Tibial nerve (tissue), 4 donors: ENCODE measurements at regions not wholly inside any gene's neighbourhood (a gene's known extent, or its start where the extent isn't known, plus 50 kb on each side); places are given as distances from the start of the nearest gene placed in this dataset.

ENCODE experiments used
- DNase-seq, 2 donors: peaks; one replicate each; pipeline ENCODE4 v3.0.0-alpha.2; 2019; ENCODE audit warnings: low spot score in 2 of 2
- H3K27ac ChIP-seq, 4 donors: fragments of 200-600 bp; sonication (generic) in 3 of 4; one replicate each; pipeline ENCODE4 v1.5.1; 2017 to 2019; ENCODE audit warnings: mild to moderate bottlenecking in 1 of 4
- H3K27me3 ChIP-seq, 2 donors: fragments of 200-600 bp; sonication (generic) in 1 of 2; one replicate each; pipeline versions ENCODE4 v1.5.1 to v1.6.0; 2017 to 2019
- H3K36me3 ChIP-seq, 3 donors: fragments of 200-600 bp; sonication (generic); one replicate each; pipeline ENCODE4 v1.5.1; 2018 to 2019
- H3K4me1 ChIP-seq, 4 donors: fragments of 200-600 bp; sonication (generic) in 3 of 4; one replicate each; pipeline ENCODE4 v1.5.1; 2017 to 2019
- H3K4me3 ChIP-seq, 4 donors: fragments of 200-600 bp; sonication (generic) in 3 of 4; one replicate each; pipeline ENCODE4 v1.5.1; 2017 to 2019; ENCODE audit warnings: mild to moderate bottlenecking in 1 of 4, moderate library complexity in 1 of 4
- H3K9me3 ChIP-seq, 4 donors: fragments of 200-600 bp; sonication (generic) in 3 of 4; one replicate each; pipeline ENCODE4 v1.5.1; 2017 to 2019
- CTCF ChIP-seq, 5 experiments: fragments of 200-600 bp in 3 of 5; fragments of 450-650 bp in 2 of 5; sonication (generic) in 3 of 5; IDR thresholded peaks; one replicate each; pipeline ENCODE4 v1.5.1; 2016 to 2019; ENCODE audit warnings: antibody characterized with exemption in 5 of 5, mild to moderate bottlenecking in 3 of 5, moderate library complexity in 2 of 5
- EP300 ChIP-seq, 2 donors: sonication (generic); formaldehyde crosslinking; IDR thresholded peaks; one replicate each; pipeline ENCODE4 v1.6.1; 2017; ENCODE audit warnings: antibody characterized with exemption in 2 of 2, mild to moderate bottlenecking in 1 of 2
- POLR2A ChIP-seq, 2 donors: fragments of 450-650 bp; IDR thresholded peaks; one replicate each; pipeline ENCODE4 v1.6.1; 2017; ENCODE audit warnings: antibody characterized with exemption in 2 of 2, mild to moderate bottlenecking in 2 of 2, moderate library complexity in 2 of 2
- WGBS, 2 donors: methylation state at CpG; one replicate each; pipeline ENCODE4 v1.1.5; 2018; 5-methylcytosine and 5-hydroxymethylcytosine counted together

GRCh38 chr7:156167417-156167807, 355.1 kb upstream of the SHH start:
- H3K4me3 ChIP-seq: no peak overlapping the region
- H3K9me3 ChIP-seq: no peaks in the 10 kb centered on the region
- DNase-seq: no peak
- H3K27me3 ChIP-seq: no peaks in the 10 kb centered on the region
- no peak for TF ChIP-seq POLR2A (IDR thresholded peaks at IDR 0.05)
- no peak for TF ChIP-seq EP300 (IDR thresholded peaks at IDR 0.05)
- TF ChIP-seq CTCF (IDR thresholded peaks at IDR 0.05): no peak
- H3K27ac ChIP-seq: no peak overlapping the region
- H3K4me1 ChIP-seq: no peaks in the 10 kb centered on the region
- no peaks in the 10 kb centered on the region for H3K36me3 ChIP-seq
- 72 to 86% methylated on average over 6 to 10 of the region's 10 CpGs for WGBS, 2 donors

GRCh38 chr7:156166692-156167416, 354.6 kb upstream of the SHH start:
- Histone ChIP-seq H3K4me3 (no peak overlapping the region), H3K4me1 (no peaks in the 10 kb centered on the region), H3K36me3 (no peaks in the 10 kb centered on the region), H3K9me3 (no peaks in the 10 kb centered on the region), H3K27ac (no peak overlapping the region), H3K27me3 (no peaks in the 10 kb centered on the region)
- DNase-seq: no peak
- 86 to 88% methylated on average over 12 of the region's 12 CpGs for WGBS, 2 donors
- TF ChIP-seq POLR2A (IDR thresholded peaks at IDR 0.05): no peak
- no peak for TF ChIP-seq CTCF (IDR thresholded peaks at IDR 0.05)
- TF ChIP-seq EP300 (IDR thresholded peaks at IDR 0.05): no peak

- DNase-seq: no peak
- Histone ChIP-seq H3K4me3 (no peak overlapping the region), H3K4me1 (no peaks in the 10 kb centered on the region), H3K36me3 (no peaks in the 10 kb centered on the region), H3K27me3 (no peaks in the 10 kb centered on the region), H3K9me3 (no peaks in the 10 kb centered on the region), H3K27ac (no peak overlapping the region)
- 61 to 73% methylated on average over 3 of the region's 3 CpGs for WGBS, 2 donors
- no peak for TF ChIP-seq POLR2A (IDR thresholded peaks at IDR 0.05)
- TF ChIP-seq EP300 (IDR thresholded peaks at IDR 0.05): no peak
- no peak for TF ChIP-seq CTCF (IDR thresholded peaks at IDR 0.05)
Observed at GRCh38 chr7:156163747-156164146, 351.5 kb upstream of the SHH start.

GRCh38 chr7:156162451-156162850, 350.2 kb upstream of the SHH start:
- no peak for DNase-seq
- WGBS, 2 donors: 62 to 66% methylated on average over 9 of the region's 9 CpGs
- Histone ChIP-seq H3K27me3 (no peaks in the 10 kb centered on the region), H3K4me1 (no peaks in the 10 kb centered on the region), H3K4me3 (no peak overlapping the region), H3K27ac (no peak overlapping the region), H3K9me3 (no peaks in the 10 kb centered on the region), H3K36me3 (no peaks in the 10 kb centered on the region)
- TF ChIP-seq CTCF (IDR thresholded peaks at IDR 0.05): no peak
- no peak for TF ChIP-seq EP300 (IDR thresholded peaks at IDR 0.05)
- no peak for TF ChIP-seq POLR2A (IDR thresholded peaks at IDR 0.05)

GRCh38 chr7:156160811-156161210, 348.5 kb upstream of the SHH start:
- Histone ChIP-seq H3K4me3 (no peak overlapping the region), H3K27ac (no peak overlapping the region), H3K9me3 (no peaks in the 10 kb centered on the region), H3K4me1 (no peaks in the 10 kb centered on the region), H3K36me3 (no peaks in the 10 kb centered on the region), H3K27me3 (no peaks in the 10 kb centered on the region)
- 23 to 32% methylated on average over 15 of the region's 15 CpGs for WGBS, 2 donors
- TF ChIP-seq POLR2A (IDR thresholded peaks at IDR 0.05) (no peak), CTCF (IDR thresholded peaks at IDR 0.05) (no peak), EP300 (IDR thresholded peaks at IDR 0.05) (no peak)
- no peak for DNase-seq
